Activated T-helper 1 cell treated with anti-CD3 and anti-CD28 coated beads, Interleukin-12 subunit alpha, Interleukin-12 subunit beta, Interleukin-2, Interleukin-4 antibody, amounts not matched to agents 30 ng/mL and 10 ng/mL and 1 ng/mL, durations not matched to agents 14 hours and 24 hours and 36 hours (primary cell): ENCODE measurements at regions not wholly inside any gene's neighbourhood (a gene's known extent, or its start where the extent isn't known, plus 50 kb on each side); places are given as distances from the start of the nearest gene placed in this dataset.

Source experiments
- DNase-seq: peaks from one replicate; pipeline ENCODE4 v3.0.0; 2021; ENCODE audit warnings: low spot score
- H3K27ac Mint-ChIP-seq: one replicate; pipeline ENCODE4 v1.8.0; 2021; ENCODE audit warnings: mild to moderate bottlenecking, mixed read lengths
- H3K27me3 Mint-ChIP-seq: one replicate; pipeline ENCODE4 v1.8.0; 2022; ENCODE audit warnings: mild to moderate bottlenecking, moderate library complexity, mixed read lengths; ENCODE audit not compliant: insufficient read depth
- H3K36me3 Mint-ChIP-seq: one replicate; pipeline ENCODE4 v1.8.0; 2021; ENCODE audit warnings: low read depth, mixed read lengths
- H3K4me1 Mint-ChIP-seq: one replicate; pipeline ENCODE4 v1.8.0; 2021; ENCODE audit warnings: low read depth, mixed read lengths
- H3K4me3 Mint-ChIP-seq: one replicate; pipeline ENCODE4 v1.8.0; 2021; ENCODE audit warnings: mild to moderate bottlenecking, moderate library complexity, mixed read lengths
- H3K9me3 Mint-ChIP-seq: one replicate; pipeline ENCODE4 v1.8.0; 2021; ENCODE audit warnings: mixed read lengths
- intact Hi-C: fragments of 100-400 bp; cut with micrococcal nuclease; formaldehyde crosslinking; loops from one replicate; pipeline ENCODE4 v1.15.1; 2024

- Mint-ChIP-seq H3K27ac (no peak overlapping the region), H3K9me3 (peaks cover 41% of the 10 kb centered on the region), H3K36me3 (no peaks in the 10 kb centered on the region), H3K4me1 (no peaks in the 10 kb centered on the region), H3K27me3 (no peaks in the 10 kb centered on the region), H3K4me3 (no peak overlapping the region)
- DNase-seq = no peak
- intact Hi-C loops = no loop called here
These were observed 1908.0 kb downstream of the EFNA5 start for GRCh38 chr5:105762728-105763127.

- Mint-ChIP-seq H3K27ac (no peak overlapping the region), H3K9me3 (peaks cover 6% of the 10 kb centered on the region), H3K27me3 (no peaks in the 10 kb centered on the region), H3K4me3 (no peak overlapping the region), H3K4me1 (no peaks in the 10 kb centered on the region), H3K36me3 (no peaks in the 10 kb centered on the region)
- no peak for DNase-seq
- intact Hi-C loops = no loop called here
These were observed 1916.7 kb downstream of the EFNA5 start for GRCh38 chr5:105754056-105754455.

DNA sequence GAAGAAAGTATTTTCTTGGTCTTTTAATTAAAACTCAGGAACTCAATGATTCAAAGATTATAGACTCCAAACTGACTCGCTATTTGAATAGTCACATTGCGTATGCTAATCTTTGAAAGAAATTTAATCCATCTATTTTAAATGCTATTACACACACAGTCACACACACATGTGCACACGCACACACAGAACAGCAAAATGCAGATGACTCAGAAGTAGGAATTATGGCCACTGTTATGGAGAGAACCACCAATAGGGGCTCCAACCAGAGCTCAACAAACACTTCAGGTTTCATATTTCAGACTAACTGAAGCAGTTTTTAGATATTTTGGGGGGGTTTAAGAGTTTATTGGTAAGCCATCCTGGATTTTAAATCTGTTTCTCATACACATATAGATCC is 1917.9 kb downstream of the EFNA5 start:
- intact Hi-C loops = no loop called here
- H3K4me1 Mint-ChIP-seq = no peaks in the 10 kb centered on the region

DNA sequence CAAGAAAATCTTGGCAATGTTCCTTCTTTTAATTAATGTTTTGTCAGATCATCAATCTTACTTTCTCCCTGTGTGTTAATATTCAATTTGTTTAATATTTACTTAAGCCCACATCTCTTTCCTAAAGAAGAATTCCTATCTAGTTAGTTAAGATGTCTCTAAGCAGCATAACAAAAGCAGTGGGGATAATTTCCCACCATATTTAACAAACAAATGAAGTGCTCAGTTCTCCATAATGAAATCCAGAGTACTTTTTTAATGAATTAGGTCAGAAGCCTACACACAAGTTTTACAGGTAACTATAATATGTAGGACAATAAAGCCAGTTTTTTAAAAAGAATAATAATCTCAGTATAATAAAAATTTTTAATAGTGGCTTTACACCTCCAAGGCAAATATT is 1918.8 kb downstream of the EFNA5 start:
- intact Hi-C loops = no loop called here
- no peak for DNase-seq
- no peaks in the 10 kb centered on the region for H3K4me1 Mint-ChIP-seq
- no peak overlapping the region for H3K4me3 Mint-ChIP-seq
- H3K36me3 Mint-ChIP-seq = no peaks in the 10 kb centered on the region
- H3K27me3 Mint-ChIP-seq = no peaks in the 10 kb centered on the region
- no peak overlapping the region for H3K27ac Mint-ChIP-seq
- H3K9me3 Mint-ChIP-seq = peaks cover 4% of the 10 kb centered on the region

More for the DNA sequence above, 1917.9 kb downstream of the EFNA5 start:
- no peak overlapping the region for H3K4me3 Mint-ChIP-seq
- no peak overlapping the region for H3K27ac Mint-ChIP-seq
- H3K9me3 Mint-ChIP-seq = no peaks in the 10 kb centered on the region
- no peaks in the 10 kb centered on the region for H3K27me3 Mint-ChIP-seq
- DNase-seq = no peak
- H3K36me3 Mint-ChIP-seq = no peaks in the 10 kb centered on the region

DNA sequence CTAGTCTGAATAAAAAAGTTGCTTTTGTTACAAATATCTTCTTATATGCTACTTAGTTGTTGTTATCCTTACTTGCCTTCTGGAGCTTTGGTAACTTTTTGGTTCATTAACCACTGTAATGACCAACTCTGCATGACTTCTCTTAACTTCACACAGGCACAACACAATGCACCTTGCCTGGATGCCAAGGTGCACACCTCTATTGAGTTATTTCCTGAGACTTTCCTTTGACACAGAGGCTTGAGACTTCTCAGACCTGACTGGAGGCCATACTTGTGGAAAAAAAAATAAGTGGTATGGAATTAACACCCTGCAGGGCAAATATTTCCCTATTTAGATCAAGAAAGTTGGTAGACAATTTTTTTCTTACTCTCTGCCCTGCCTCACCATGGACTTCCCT is 1925.6 kb downstream of the EFNA5 start:
- intact Hi-C loops = no loop called here
- Mint-ChIP-seq H3K27me3 (no peaks in the 10 kb centered on the region), H3K9me3 (peaks cover 15% of the 10 kb centered on the region), H3K4me1 (no peaks in the 10 kb centered on the region), H3K4me3 (no peak overlapping the region), H3K36me3 (no peaks in the 10 kb centered on the region), H3K27ac (no peak overlapping the region)
- no peak for DNase-seq

DNA sequence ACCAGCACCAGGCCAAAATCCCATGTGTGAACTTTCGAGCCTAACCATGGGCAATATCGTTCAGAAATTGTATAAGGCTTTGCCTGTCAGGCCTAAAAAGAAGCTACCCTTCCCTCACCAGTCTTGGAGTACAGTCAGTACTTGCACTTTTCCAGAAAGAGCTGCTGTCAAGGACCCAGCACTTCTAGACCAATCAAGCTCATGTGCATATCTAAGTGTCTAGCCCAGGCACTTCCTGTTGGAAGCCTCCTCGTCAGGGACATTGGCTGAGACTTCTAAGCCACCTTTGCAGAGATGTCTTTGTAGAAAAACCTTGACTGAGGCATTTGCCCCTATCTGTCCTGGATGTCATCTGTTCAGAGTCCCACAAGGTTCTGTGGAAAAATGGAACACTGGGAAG is 1930.5 kb downstream of the EFNA5 start:
- Mint-ChIP-seq H3K4me3 (no peak overlapping the region), H3K9me3 (peaks cover 5% of the 10 kb centered on the region), H3K27ac (no peak overlapping the region), H3K27me3 (no peaks in the 10 kb centered on the region), H3K36me3 (no peaks in the 10 kb centered on the region), H3K4me1 (no peaks in the 10 kb centered on the region)
- intact Hi-C loops = no loop called here
- DNase-seq = no peak

GRCh38 chr5:105739732-105740131 is 1931.0 kb downstream of the EFNA5 start:
- Mint-ChIP-seq H3K4me1 (no peaks in the 10 kb centered on the region), H3K9me3 (no peaks in the 10 kb centered on the region), H3K36me3 (no peaks in the 10 kb centered on the region), H3K27me3 (no peaks in the 10 kb centered on the region), H3K27ac (no peak overlapping the region), H3K4me3 (no peak overlapping the region)
- no peak for DNase-seq
- intact Hi-C loops = no loop called here

- Mint-ChIP-seq H3K27ac (no peak overlapping the region), H3K4me3 (no peak overlapping the region), H3K9me3 (no peaks in the 10 kb centered on the region), H3K27me3 (no peaks in the 10 kb centered on the region), H3K4me1 (no peaks in the 10 kb centered on the region), H3K36me3 (no peaks in the 10 kb centered on the region)
- DNase-seq = no peak
- intact Hi-C loops = no loop called here
These were observed 1935.0 kb downstream of the EFNA5 start for GRCh38 chr5:105735704-105736103.

- Mint-ChIP-seq H3K36me3 (no peaks in the 10 kb centered on the region), H3K4me3 (no peak overlapping the region), H3K27ac (no peak overlapping the region), H3K9me3 (peaks cover 4% of the 10 kb centered on the region), H3K27me3 (no peaks in the 10 kb centered on the region), H3K4me1 (no peaks in the 10 kb centered on the region)
- no peak for DNase-seq
- intact Hi-C loops = no loop called here
These were observed 1939.8 kb downstream of the EFNA5 start for GRCh38 chr5:105730982-105731381.

- peaks cover 4% of the 10 kb centered on the region for H3K9me3 Mint-ChIP-seq
- no peak overlapping the region for H3K4me3 Mint-ChIP-seq
- no peak overlapping the region for H3K27ac Mint-ChIP-seq
- H3K27me3 Mint-ChIP-seq = no peaks in the 10 kb centered on the region
- H3K4me1 Mint-ChIP-seq = no peaks in the 10 kb centered on the region
- H3K36me3 Mint-ChIP-seq = no peaks in the 10 kb centered on the region
- intact Hi-C loops = no loop called here
- no peak for DNase-seq
These were observed 1944.6 kb downstream of the EFNA5 start for GRCh38 chr5:105726093-105726492.

- intact Hi-C loops = no loop called here
- no peak overlapping the region for H3K4me3 Mint-ChIP-seq
- H3K9me3 Mint-ChIP-seq = peaks cover 9% of the 10 kb centered on the region
- no peak for DNase-seq
- no peak overlapping the region for H3K27ac Mint-ChIP-seq
- H3K4me1 Mint-ChIP-seq = no peaks in the 10 kb centered on the region
- H3K27me3 Mint-ChIP-seq = no peaks in the 10 kb centered on the region
- H3K36me3 Mint-ChIP-seq = no peaks in the 10 kb centered on the region
These were observed 1962.3 kb downstream of the EFNA5 start for GRCh38 chr5:105708442-105708841.

DNA sequence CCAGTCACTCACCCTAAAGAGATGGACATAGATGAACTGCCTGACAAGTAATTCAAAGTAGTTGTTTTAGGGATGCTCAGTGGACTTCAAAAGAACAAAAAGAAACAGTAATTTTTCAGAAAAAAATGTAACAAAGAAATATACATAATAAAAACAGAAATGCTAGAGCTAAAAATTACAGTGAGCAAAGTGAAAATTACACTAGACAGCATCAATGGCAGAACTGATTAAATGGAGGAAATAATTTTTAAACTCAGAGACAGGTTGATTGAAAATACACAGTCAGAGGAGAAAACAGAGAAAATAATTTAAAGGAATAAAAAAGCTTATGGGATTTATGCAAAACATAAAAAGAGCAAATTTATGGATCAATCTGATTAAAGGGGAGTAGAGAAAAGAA is 1968.4 kb downstream of the EFNA5 start:
- H3K36me3 Mint-ChIP-seq = no peaks in the 10 kb centered on the region
- no peak overlapping the region for H3K27ac Mint-ChIP-seq
- DNase-seq = no peak
- intact Hi-C loops = no loop called here
- no peaks in the 10 kb centered on the region for H3K27me3 Mint-ChIP-seq
- H3K4me1 Mint-ChIP-seq = no peaks in the 10 kb centered on the region
- peaks cover 36% of the 10 kb centered on the region for H3K9me3 Mint-ChIP-seq
- H3K4me3 Mint-ChIP-seq = no peak overlapping the region

DNA sequence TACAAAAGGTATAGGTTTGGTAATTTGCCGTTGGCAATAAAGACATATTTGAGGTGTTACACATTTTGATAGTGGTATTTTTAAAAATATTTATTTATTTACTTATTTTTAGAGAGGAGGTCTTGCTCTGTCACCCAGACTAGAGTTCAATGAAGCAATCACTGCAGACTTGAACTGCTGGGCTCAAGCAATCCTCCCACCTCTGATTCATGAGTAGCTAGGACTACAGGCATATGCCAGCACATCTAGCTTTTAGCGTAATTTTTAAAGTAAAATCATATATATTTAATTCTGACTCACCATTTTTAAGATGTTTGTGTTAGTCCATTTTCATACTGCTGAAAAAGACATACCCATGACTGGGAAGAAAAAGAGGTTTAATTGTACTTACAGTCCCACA is 1974.3 kb downstream of the EFNA5 start:
- intact Hi-C loops = no loop called here
- no peak for DNase-seq
- H3K27me3 Mint-ChIP-seq = no peaks in the 10 kb centered on the region
- no peak overlapping the region for H3K27ac Mint-ChIP-seq
- H3K4me3 Mint-ChIP-seq = no peak overlapping the region
- H3K9me3 Mint-ChIP-seq = peaks cover 23% of the 10 kb centered on the region
- no peaks in the 10 kb centered on the region for H3K4me1 Mint-ChIP-seq
- H3K36me3 Mint-ChIP-seq = no peaks in the 10 kb centered on the region

GRCh38 chr5:105695941-105696340 is 1974.8 kb downstream of the EFNA5 start:
- no peak overlapping the region for H3K27ac Mint-ChIP-seq
- no peaks in the 10 kb centered on the region for H3K4me1 Mint-ChIP-seq
- peaks cover 18% of the 10 kb centered on the region for H3K9me3 Mint-ChIP-seq
- no peaks in the 10 kb centered on the region for H3K36me3 Mint-ChIP-seq
- DNase-seq = no peak
- no peak overlapping the region for H3K4me3 Mint-ChIP-seq
- H3K27me3 Mint-ChIP-seq = no peaks in the 10 kb centered on the region
- intact Hi-C loops = no loop called here
